PC-3 (cell line): ENCODE measurements at regions not wholly inside any gene's neighbourhood (a gene's known extent, or its start where the extent isn't known, plus 50 kb on each side); places are given as distances from the start of the nearest gene placed in this dataset.

Experiments
- CTCF ChIP-seq: fragments of 300-600 bp; sonication (generic); conservative IDR thresholded peaks from 2 replicates; pipeline ENCODE4 v1.5.1; 2017; ENCODE audit warnings: antibody characterized with exemption, low read depth, mild to moderate bottlenecking, low read length
- EZH2 ChIP-seq: fragments of 300-600 bp; sonication (generic); IDR thresholded peaks from one replicate; pipeline ENCODE4 v1.6.1; 2017; ENCODE audit warnings: antibody characterized with exemption, mild to moderate bottlenecking, low read length; ENCODE audit not compliant: unreplicated experiment
- EZH2phosphoT487 ChIP-seq: fragments of 300-600 bp; sonication (generic); IDR thresholded peaks from 2 replicates; pipeline ENCODE4 v1.6.1; 2018; ENCODE audit warnings: mild to moderate bottlenecking, antibody characterized with exemption, low read length, borderline replicate concordance

DNA sequence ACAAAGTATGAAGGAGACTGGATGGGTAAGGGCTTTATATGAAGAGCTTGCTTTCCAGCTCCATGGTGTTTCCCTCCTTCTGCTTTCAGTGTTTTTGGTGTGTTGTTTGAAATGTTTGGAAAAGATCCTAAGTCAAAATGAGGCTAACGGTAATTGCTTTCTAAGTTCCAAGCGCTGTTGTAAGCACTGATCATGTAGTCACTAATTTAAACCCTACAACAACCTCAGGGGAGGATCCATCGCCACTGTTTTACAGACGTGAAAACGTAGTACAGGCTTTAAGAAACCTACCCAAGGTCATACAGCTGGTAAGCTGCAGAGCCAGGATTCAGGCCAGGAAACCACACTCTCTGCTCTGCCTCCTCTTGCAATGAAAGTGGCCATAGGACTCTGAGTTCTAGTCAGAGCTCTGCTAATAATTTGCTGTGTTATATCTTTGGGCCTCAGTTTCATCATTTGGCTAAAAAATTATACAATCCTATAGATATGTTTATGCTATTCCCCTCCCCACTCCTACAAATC lies 102.9 kb upstream of the PGRMC2 start:
- TF ChIP-seq CTCF, result no peak
- no peak for TF ChIP-seq EZH2
- TF ChIP-seq EZH2phosphoT487, result no peak
